Left ventricle myocardium inferior (tissue), 1 donor: ENCODE measurements at regions not wholly inside any gene's neighbourhood (a gene's known extent, or its start where the extent isn't known, plus 50 kb on each side); places are given as distances from the start of the nearest gene placed in this dataset.
A peak's percentile ranks its signal among the peaks of the same experiment; 100 is the strongest.

Experiments used
- DNase-seq: peaks from one replicate; pipeline ENCODE4 v3.0.0-alpha.2; 2020
- H3K27ac ChIP-seq: fragments of 200-600 bp; replicated peaks from 2 replicates; pipeline ENCODE4 v1.8.0; 2021
- H3K27me3 ChIP-seq: fragments of 200-600 bp; 2 replicates; pipeline ENCODE4 v1.8.0; 2021; ENCODE audit warnings: low read depth
- H3K36me3 ChIP-seq: fragments of 200-600 bp; 2 replicates; pipeline ENCODE4 v1.8.0; 2021
- H3K4me1 ChIP-seq: fragments of 200-600 bp; 2 replicates; pipeline ENCODE4 v1.8.0; 2021
- H3K4me3 ChIP-seq: fragments of 200-600 bp; 2 replicates; pipeline ENCODE4 v1.8.0; 2021; ENCODE audit warnings: mild to moderate bottlenecking, moderate library complexity
- H3K9me3 ChIP-seq: fragments of 200-600 bp; replicated peaks from 2 replicates; pipeline ENCODE4 v1.8.0; 2021
- CTCF ChIP-seq: fragments of 200-600 bp; IDR thresholded peaks from 2 replicates; pipeline ENCODE4 v1.8.0; 2021; ENCODE audit warnings: antibody characterized with exemption, mild to moderate bottlenecking, borderline replicate concordance
- intact Hi-C: fragments of 100-400 bp; cut with micrococcal nuclease; formaldehyde crosslinking; loops from one replicate; pipeline ENCODE4 v1.11.0; 2022
- donor health status: DM: no; HTN: yes; CAD: no; lungs with severe emphysema.

GRCh38 chr13:79937771-79938216, 403.1 kb downstream of the SPRY2 start:
- TF ChIP-seq CTCF, result no peak
- DNase-seq, result no peak
- peak overlapping the region; percentile 66 for H3K27ac ChIP-seq
- H3K36me3 ChIP-seq, result no peaks in the 10 kb centered on the region
- H3K9me3 ChIP-seq, result no peaks in the 10 kb centered on the region
- no peak overlapping the region for H3K4me3 ChIP-seq
- intact Hi-C loops, result no loop called here
- no peaks in the 10 kb centered on the region for H3K27me3 ChIP-seq
- no peaks in the 10 kb centered on the region for H3K4me1 ChIP-seq

GRCh38 chr13:79937311-79937710, 403.6 kb downstream of the SPRY2 start:
- no peaks in the 10 kb centered on the region for H3K4me1 ChIP-seq
- DNase-seq, result no peak
- no peak for TF ChIP-seq CTCF
- intact Hi-C loops, result no loop called here
- no peaks in the 10 kb centered on the region for H3K9me3 ChIP-seq
- no peaks in the 10 kb centered on the region for H3K27me3 ChIP-seq
- peak overlapping the region; percentile 66 for H3K27ac ChIP-seq
- no peak overlapping the region for H3K4me3 ChIP-seq
- no peaks in the 10 kb centered on the region for H3K36me3 ChIP-seq

- intact Hi-C loops, result no loop called here
These were observed 404.4 kb downstream of the SPRY2 start for GRCh38 chr13:79936368-79937136.

GRCh38 chr13:79935121-79935520, 405.8 kb downstream of the SPRY2 start:
- DNase-seq, result no peak
- Histone ChIP-seq H3K4me1 (no peaks in the 10 kb centered on the region), H3K4me3 (no peak overlapping the region), H3K27me3 (no peaks in the 10 kb centered on the region), H3K9me3 (peaks cover 6% of the 10 kb centered on the region), H3K27ac (no peak overlapping the region), H3K36me3 (no peaks in the 10 kb centered on the region)
- no peak for TF ChIP-seq CTCF
- intact Hi-C loops, result no loop called here

More at GRCh38 chr13:79936368-79937136, 404.4 kb downstream of the SPRY2 start:
- no peaks in the 10 kb centered on the region for H3K4me1 ChIP-seq
- TF ChIP-seq CTCF, result no peak
- no peaks in the 10 kb centered on the region for H3K9me3 ChIP-seq
- H3K27me3 ChIP-seq, result no peaks in the 10 kb centered on the region
- no peak overlapping the region for H3K4me3 ChIP-seq
- no peak for DNase-seq
- H3K36me3 ChIP-seq, result no peaks in the 10 kb centered on the region
- peak overlapping the region; percentile 66 for H3K27ac ChIP-seq

GRCh38 chr13:79933389-79933788, 407.5 kb downstream of the SPRY2 start:
- TF ChIP-seq CTCF, result no peak
- DNase-seq, result no peak
- Histone ChIP-seq H3K27ac (no peak overlapping the region), H3K9me3 (peaks cover 6% of the 10 kb centered on the region), H3K36me3 (no peaks in the 10 kb centered on the region), H3K4me1 (no peaks in the 10 kb centered on the region), H3K27me3 (no peaks in the 10 kb centered on the region), H3K4me3 (no peak overlapping the region)
- intact Hi-C loops, result no loop called here
